Breast epithelium (tissue), 3 donors: ENCODE measurements at regions not wholly inside any gene's neighbourhood (a gene's known extent, or its start where the extent isn't known, plus 50 kb on each side); places are given as distances from the start of the nearest gene placed in this dataset.

Experiments used
- CTCF ChIP-seq, 3 donors: fragments of 450-650 bp; IDR thresholded peaks; one replicate each; pipeline ENCODE4 v1.5.1; 2016 to 2017; ENCODE audit warnings: antibody characterized with exemption in 3 of 3, mild to moderate bottlenecking in 3 of 3, moderate library complexity in 3 of 3
- POLR2A ChIP-seq: fragments of 450-650 bp; IDR thresholded peaks from one replicate; pipeline ENCODE4 v1.6.1; 2016; ENCODE audit warnings: antibody characterized with exemption, mild to moderate bottlenecking, moderate library complexity

- TF ChIP-seq POLR2A (no peak), CTCF (IDR thresholded peaks at IDR 0.05) (no peak)
Measured at GRCh38 chr4:79684516-79684915, 276.5 kb upstream of the GK2 start.
